SK-N-SH (cell line): ENCODE measurements at regions not wholly inside any gene's neighbourhood (a gene's known extent, or its start where the extent isn't known, plus 50 kb on each side); places are given as distances from the start of the nearest gene placed in this dataset.

Experiments used
- CTCF ChIA-PET: fragments of 300-600, 350-600 bp; formaldehyde crosslinking; extraction: SDS; loops from one replicate; lab custom pipeline; 2021; lab: Yijun Ruan, JAX
- POLR2A ChIA-PET: fragments of 350-600 bp; sonication (Branson Sonifier 250); formaldehyde crosslinking; extraction: SDS; loops from one replicate; lab custom pipeline; 2020; ENCODE audit warnings: antibody characterized with exemption, inconsistent platforms; lab: Yijun Ruan, JAX
- DNase-seq: peaks from one replicate; pipeline ENCODE4 v3.0.0; 2012
- H2AFZ ChIP-seq: fragments of 200-600 bp; sonication (generic); 2 replicates; pipeline ENCODE4 v1.8.1; 2016; ENCODE audit warnings: antibody characterized with exemption, mild to moderate bottlenecking, low read depth
- H3F3A ChIP-seq: fragments of 200-600 bp; sonication (generic); replicated peaks from 2 replicates; pipeline ENCODE3; 2016; ENCODE audit warnings: antibody characterized with exemption, mild to moderate bottlenecking; ENCODE audit not compliant: insufficient read depth
- H3K27ac ChIP-seq, 2 experiments: fragments of 200-500 bp in 1 of 2; fragments of 200-600 bp in 1 of 2; sonication (Bioruptor generic) in 1 of 2; sonication (generic), shearing (Covaris generic) in 1 of 2; 2 replicates each; pipeline versions ENCODE4 v1.5.1 to v1.6.1; 2014 to 2016; ENCODE audit warnings: low read depth in 2 of 2, inconsistent platforms in 1 of 2, low read length in 1 of 2, mild to moderate bottlenecking in 1 of 2, mixed read lengths in 1 of 2
- H3K27me3 ChIP-seq: fragments of 200-600 bp; sonication (generic), shearing (Covaris generic); 2 replicates; pipeline ENCODE4 v1.6.1; 2016; ENCODE audit warnings: mixed run types; ENCODE audit not compliant: insufficient read depth
- H3K36me3 ChIP-seq, 2 experiments: fragments of 200-500 bp in 1 of 2; fragments of 200-600 bp in 1 of 2; sonication (Bioruptor generic) in 1 of 2; sonication (generic) in 1 of 2; replicated peaks in 1 of 2; 2 replicates each; pipeline versions ENCODE3 to v1.5.1; 2014 to 2016; ENCODE audit warnings: low read length in 1 of 2, mild to moderate bottlenecking in 1 of 2; ENCODE audit not compliant: insufficient read depth in 2 of 2, control insufficient read depth in 1 of 2
- H3K4me1 ChIP-seq, 2 experiments: fragments of 200-500 bp in 1 of 2; fragments of 200-600 bp in 1 of 2; sonication (Bioruptor generic) in 1 of 2; sonication (generic), shearing (Covaris generic) in 1 of 2; 2 replicates each; pipeline versions ENCODE4 v1.5.1 to v1.6.1; 2014 to 2016; ENCODE audit warnings: low read depth in 1 of 2, low read length in 1 of 2, mixed run types in 1 of 2; ENCODE audit not compliant: insufficient read depth in 2 of 2, control insufficient read depth in 1 of 2
- H3K4me2 ChIP-seq: fragments of 200-600 bp; sonication (generic), shearing (Covaris generic); 2 replicates; pipeline ENCODE4 v1.6.1; 2017; ENCODE audit warnings: mixed run types
- H3K4me3 ChIP-seq, 2 experiments: fragments of 200-500 bp in 1 of 2; fragments of 200-600 bp in 1 of 2; sonication (Bioruptor generic) in 1 of 2; sonication (generic), shearing (Covaris generic) in 1 of 2; 2 replicates each; pipeline versions ENCODE4 v1.5.1 to v1.8.1; 2014 to 2016; ENCODE audit warnings: low read depth in 2 of 2, inconsistent platforms in 1 of 2, low read length in 1 of 2, mild to moderate bottlenecking in 1 of 2, mixed read lengths in 1 of 2, moderate library complexity in 1 of 2
- H3K79me2 ChIP-seq: fragments of 200-600 bp; sonication (generic); 2 replicates; pipeline ENCODE4 v1.8.1; 2017; ENCODE audit warnings: mild to moderate bottlenecking; ENCODE audit not compliant: insufficient read depth
- H3K9ac ChIP-seq: fragments of 200-600 bp; sonication (generic); 2 replicates; pipeline ENCODE4 v1.6.1; 2017; ENCODE audit warnings: mixed run types
- H3K9me2 ChIP-seq: fragments of 200-600 bp; sonication (generic); 2 replicates; pipeline ENCODE4 v1.6.1; 2017; ENCODE audit warnings: mixed run types
- H3K9me3 ChIP-seq: fragments of 200-600 bp; sonication (generic); 2 replicates; pipeline ENCODE4 v1.6.1; 2017; ENCODE audit warnings: mixed run types, mild to moderate bottlenecking, moderate library complexity
- H4K20me1 ChIP-seq: fragments of 200-600 bp; sonication (generic); 2 replicates; pipeline ENCODE4 v1.6.1; 2017; ENCODE audit warnings: mild to moderate bottlenecking, mixed run types; ENCODE audit not compliant: insufficient read depth
- CHD2 ChIP-seq: fragments of 150-350 bp; IDR thresholded peaks from 2 replicates; pipeline ENCODE4 v1.6.1; 2018; ENCODE audit warnings: low read length; ENCODE audit not compliant: partially characterized antibody
- EP300 ChIP-seq, 2 experiments: IDR thresholded peaks; 2 replicates each; pipeline versions ENCODE4 v1.4.0 to v1.6.1; 2012; ENCODE audit warnings: borderline replicate concordance in 1 of 2, low read depth in 1 of 2, low read length in 1 of 2
- FOSL2 ChIP-seq: IDR thresholded peaks from 2 replicates; pipeline ENCODE4 v1.4.0; 2012; ENCODE audit warnings: low read depth, mild to moderate bottlenecking, moderate library complexity, borderline replicate concordance
- FOXJ3 ChIP-seq: sonication (generic); formaldehyde crosslinking; IDR thresholded peaks from 2 replicates; pipeline ENCODE4 v1.5.1; 2020; ENCODE audit warnings: mild to moderate bottlenecking, missing genetic modification reagents
- JUND ChIP-seq: IDR thresholded peaks from 2 replicates; pipeline ENCODE4 v1.4.0; 2012
- NFIC ChIP-seq: IDR thresholded peaks from 2 replicates; pipeline ENCODE4 v1.4.0; 2012; ENCODE audit warnings: borderline replicate concordance
- NRF1 ChIP-seq: IDR thresholded peaks from 2 replicates; pipeline ENCODE4 v1.6.1; 2012; ENCODE audit warnings: low read depth, mild to moderate bottlenecking, low read length
- PBX3 ChIP-seq: IDR thresholded peaks from 2 replicates; pipeline ENCODE4; 2012
- RCOR1 ChIP-seq: fragments of 150-350 bp; IDR thresholded peaks from 2 replicates; pipeline ENCODE4 v1.6.1; 2017; ENCODE audit warnings: antibody characterized with exemption, low read length
- RFX5 ChIP-seq: IDR thresholded peaks from 2 replicates; pipeline ENCODE4 v1.6.1; 2012; ENCODE audit warnings: mild to moderate bottlenecking, improper control_type of control experiment, low read length
- USF1 ChIP-seq: IDR thresholded peaks from 2 replicates; pipeline ENCODE4 v1.4.0; 2012; ENCODE audit warnings: low read depth, borderline replicate concordance
- ZBTB33 ChIP-seq: IDR thresholded peaks from 2 replicates; pipeline ENCODE4 v1.4.0; 2012; ENCODE audit warnings: low read depth, borderline replicate concordance
- WGBS: methylation state at CpG from one replicate; pipeline ENCODE4 v1.1.6; 2017; ENCODE audit warnings: low lambda C conversion rate; 5-methylcytosine and 5-hydroxymethylcytosine counted together

GRCh38 chr10:64173826-64174225, 652.6 kb downstream of the REEP3 start:
- no peak overlapping the region for H3K27ac ChIP-seq
- H3K9me2 ChIP-seq = no peaks in the 10 kb centered on the region
- CTCF ChIA-PET = no interaction called here
- no peaks in the 10 kb centered on the region for H3K79me2 ChIP-seq
- no peaks in the 10 kb centered on the region for H3K27me3 ChIP-seq
- no peaks in the 10 kb centered on the region for H4K20me1 ChIP-seq
- no peak overlapping the region for H3K9ac ChIP-seq
- H3K4me2 ChIP-seq = no peak overlapping the region
- no peak overlapping the region for H2AFZ ChIP-seq
- TF ChIP-seq CHD2 (no peak), USF1 (no peak), NFIC (no peak), RFX5 (no peak), JUND (no peak), NRF1 (no peak), ZBTB33 (no peak), PBX3 (no peak)
- TF ChIP-seq, all 33 proteins: peak for 0
- DNase-seq = no peak
- H3K4me1 ChIP-seq = peaks cover 0 to 6% of the 10 kb centered on the region in 2 experiments; a peak in 2 of 4 replicates
- no peaks in the 10 kb centered on the region for H3K36me3 ChIP-seq
- H3K4me3 ChIP-seq = no peak overlapping the region
- H3F3A ChIP-seq = no peaks in the 10 kb centered on the region
- POLR2A ChIA-PET = no interaction called here
- no peaks in the 10 kb centered on the region for H3K9me3 ChIP-seq

- whole genome bisulfite sequencing = 37% methylated on average over 9 of the region's 9 CpGs
- Histone ChIP-seq H3K79me2 (no peaks in the 10 kb centered on the region), H3K4me3 (no peak overlapping the region), H3K27me3 (no peaks in the 10 kb centered on the region)
- TF ChIP-seq EP300 (IDR thresholded peaks at IDR 0.05; ENCODE audit: borderline replicate concordance in 1 of 2, low read depth in 1 of 2, low read length in 1 of 2) (no peak), NRF1 (no peak), FOXJ3 (CRISPR knock-in tag) (no peak), FOSL2 (no peak), RCOR1 (no peak), RFX5 (no peak)
- TF ChIP-seq, all 33 proteins: peak for 0
- Histone ChIP-seq H3F3A (no peaks in the 10 kb centered on the region), H4K20me1 (no peaks in the 10 kb centered on the region), H3K4me1 (peaks cover 0 to 6% of the 10 kb centered on the region in 2 experiments; a peak in 2 of 4 replicates), H2AFZ (no peak overlapping the region), H3K9me3 (no peaks in the 10 kb centered on the region), H3K4me2 (no peak overlapping the region), H3K9ac (no peak overlapping the region), H3K9me2 (no peaks in the 10 kb centered on the region), H3K36me3 (no peaks in the 10 kb centered on the region), H3K27ac (no peak overlapping the region)
- CTCF ChIA-PET = interaction anchor here (0.6 kb wide), 1 partner anchor 198 kb away, joined by 3 read pairs; no protein-coding TSS in a partner anchor
- POLR2A ChIA-PET = no interaction called here
- no peak for DNase-seq
Observed at GRCh38 chr10:64174666-64175255, 653.6 kb downstream of the REEP3 start.
